ENCODE measurements at regions not wholly inside any gene's neighbourhood (a gene's known extent, or its start where the extent isn't known, plus 50 kb on each side); places are given as distances from the start of the nearest gene placed in this dataset.

DNA sequence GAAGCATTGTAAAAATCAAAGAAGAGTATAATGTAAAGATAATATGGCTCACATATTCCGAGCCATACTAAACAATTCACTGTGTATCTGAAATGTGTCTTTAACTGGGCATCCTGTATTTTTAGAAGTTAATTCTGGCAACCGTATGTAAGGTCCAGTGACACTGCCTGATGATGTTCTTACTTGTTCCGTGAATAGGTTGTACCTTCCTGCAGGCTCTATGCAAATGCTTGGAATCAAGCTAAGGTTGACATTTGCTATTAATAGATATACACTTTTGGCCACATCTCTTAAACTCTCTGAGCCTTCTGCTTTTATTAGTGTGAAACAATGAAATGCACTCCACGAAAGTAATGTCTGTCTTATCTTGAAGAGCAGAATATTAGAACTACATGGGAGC, 534.6 kb downstream of the CCDC85A start:
- no peaks in the 10 kb centered on the region for H3K4me1 Mint-ChIP-seq
- H3K9me3 Mint-ChIP-seq, result peaks cover 9 to 34% (median 19%) of the 10 kb centered on the region in 5 donors
- no peak overlapping the region for H3K4me3 ChIP-seq (ENCODE audit: low read length)
- ChIA-PET CTCF (no interaction called here), POLR2A (no interaction called here)
- no peaks in the 10 kb centered on the region for H3K4me1 ChIP-seq (ENCODE audit: insufficient read depth, low read length)
- H3K27me3 Mint-ChIP-seq, result no peaks in the 10 kb centered on the region
- no peak overlapping the region for H3K27ac Mint-ChIP-seq
- no peak for DNase-seq
- H3K27me3 ChIP-seq (ENCODE audit: insufficient read depth, low read length, poor library complexity, severe bottlenecking), result no peaks in the 10 kb centered on the region
- no peaks in the 10 kb centered on the region for H3K9me3 ChIP-seq (ENCODE audit: low read length)
- no peaks in the 10 kb centered on the region for H3K36me3 Mint-ChIP-seq
- H3K36me3 ChIP-seq (ENCODE audit: insufficient read depth, low read length), result no peaks in the 10 kb centered on the region
- H3K27ac ChIP-seq (ENCODE audit: low read depth, low read length), result no peak overlapping the region
- H3K4me3 Mint-ChIP-seq, result no peak overlapping the region

GRCh38 chr2:56729212-56729611, 545.4 kb downstream of the CCDC85A start:
- Histone ChIP-seq H3K27me3 (ENCODE audit: insufficient read depth, low read length, poor library complexity, severe bottlenecking) (no peaks in the 10 kb centered on the region), H3K9me3 (ENCODE audit: low read length) (no peaks in the 10 kb centered on the region), H3K4me3 (ENCODE audit: low read length) (no peak overlapping the region), H3K27ac (ENCODE audit: low read depth, low read length) (no peak overlapping the region), H3K4me1 (ENCODE audit: insufficient read depth, low read length) (no peaks in the 10 kb centered on the region), H3K36me3 (ENCODE audit: insufficient read depth, low read length) (no peaks in the 10 kb centered on the region)
- no peaks in the 10 kb centered on the region for H3K36me3 Mint-ChIP-seq
- CTCF ChIA-PET, result no interaction called here
- H3K27me3 Mint-ChIP-seq, result no peaks in the 10 kb centered on the region
- no peak overlapping the region for H3K27ac Mint-ChIP-seq
- DNase-seq, result no peak
- peaks cover 8 to 25% (median 14%) of the 10 kb centered on the region in 5 donors for H3K9me3 Mint-ChIP-seq
- H3K4me1 Mint-ChIP-seq, result no peaks in the 10 kb centered on the region
- no peak overlapping the region for H3K4me3 Mint-ChIP-seq
- POLR2A ChIA-PET, result no interaction called here

DNA sequence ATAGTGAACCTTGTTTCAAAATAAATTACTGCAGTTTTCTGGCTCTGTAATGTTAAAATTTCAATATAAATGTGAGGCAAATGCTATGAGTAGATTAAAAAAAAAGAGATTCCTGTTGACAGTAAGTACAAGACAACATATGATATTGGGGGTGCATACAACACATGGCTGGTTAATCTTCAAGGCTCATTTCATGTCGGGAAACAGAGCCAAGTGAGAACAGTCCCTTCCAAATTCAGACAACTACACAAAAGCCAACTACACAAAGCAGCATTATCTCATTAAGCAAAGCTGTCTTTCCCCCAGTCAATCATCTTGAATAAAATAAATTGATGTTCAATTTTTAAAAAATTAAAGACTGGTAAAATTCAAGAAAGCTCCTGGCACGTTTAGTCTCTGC, 549.2 kb downstream of the CCDC85A start:
- Mint-ChIP-seq H3K9me3 (peaks cover 3 to 37% (median 13%) of the 10 kb centered on the region in 5 donors), H3K27me3 (no peaks in the 10 kb centered on the region), H3K4me1 (no peaks in the 10 kb centered on the region), H3K27ac (no peak overlapping the region), H3K4me3 (no peak overlapping the region), H3K36me3 (no peaks in the 10 kb centered on the region)
- Histone ChIP-seq H3K4me1 (ENCODE audit: insufficient read depth, low read length) (no peaks in the 10 kb centered on the region), H3K9me3 (ENCODE audit: low read length) (peaks cover 6% of the 10 kb centered on the region), H3K27ac (ENCODE audit: low read depth, low read length) (no peak overlapping the region), H3K27me3 (ENCODE audit: insufficient read depth, low read length, poor library complexity, severe bottlenecking) (no peaks in the 10 kb centered on the region), H3K36me3 (ENCODE audit: insufficient read depth, low read length) (no peaks in the 10 kb centered on the region), H3K4me3 (ENCODE audit: low read length) (no peak overlapping the region)
- DNase-seq, result no peak
- ChIA-PET CTCF (no interaction called here), POLR2A (no interaction called here)

DNA sequence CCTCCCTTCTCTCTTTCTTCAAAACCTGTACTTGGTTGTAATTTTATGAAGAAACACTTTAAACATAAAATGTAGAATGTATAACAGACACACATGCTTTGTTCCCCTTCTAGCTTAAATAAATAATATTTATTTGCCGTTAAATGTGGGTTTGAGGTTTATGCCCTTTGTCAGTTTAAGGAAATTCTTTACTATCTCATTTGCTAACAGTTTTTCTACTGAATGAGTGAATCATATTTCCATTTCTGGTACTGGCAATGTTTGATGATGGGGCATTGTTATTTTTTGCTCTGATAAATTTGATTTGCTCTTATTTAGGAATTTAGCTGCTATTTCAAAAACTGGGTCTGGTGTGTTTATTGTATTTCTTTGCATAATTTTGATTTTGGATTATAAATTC, 555.6 kb downstream of the CCDC85A start:
- peaks cover 9 to 23% (median 11%) of the 10 kb centered on the region in 5 donors for H3K9me3 Mint-ChIP-seq
- Histone ChIP-seq H3K36me3 (ENCODE audit: insufficient read depth, low read length) (no peaks in the 10 kb centered on the region), H3K4me1 (ENCODE audit: insufficient read depth, low read length) (no peaks in the 10 kb centered on the region), H3K27me3 (ENCODE audit: insufficient read depth, low read length, poor library complexity, severe bottlenecking) (no peaks in the 10 kb centered on the region), H3K4me3 (ENCODE audit: low read length) (no peak overlapping the region), H3K27ac (ENCODE audit: low read depth, low read length) (no peak overlapping the region), H3K9me3 (ENCODE audit: low read length) (peaks cover 6% of the 10 kb centered on the region)
- H3K4me3 Mint-ChIP-seq, result no peak overlapping the region
- POLR2A ChIA-PET, result no interaction called here
- CTCF ChIA-PET, result no interaction called here
- H3K27ac Mint-ChIP-seq, result no peak overlapping the region
- no peak for DNase-seq
- H3K36me3 Mint-ChIP-seq, result no peaks in the 10 kb centered on the region
- H3K27me3 Mint-ChIP-seq, result no peaks in the 10 kb centered on the region
- no peaks in the 10 kb centered on the region for H3K4me1 Mint-ChIP-seq

DNA sequence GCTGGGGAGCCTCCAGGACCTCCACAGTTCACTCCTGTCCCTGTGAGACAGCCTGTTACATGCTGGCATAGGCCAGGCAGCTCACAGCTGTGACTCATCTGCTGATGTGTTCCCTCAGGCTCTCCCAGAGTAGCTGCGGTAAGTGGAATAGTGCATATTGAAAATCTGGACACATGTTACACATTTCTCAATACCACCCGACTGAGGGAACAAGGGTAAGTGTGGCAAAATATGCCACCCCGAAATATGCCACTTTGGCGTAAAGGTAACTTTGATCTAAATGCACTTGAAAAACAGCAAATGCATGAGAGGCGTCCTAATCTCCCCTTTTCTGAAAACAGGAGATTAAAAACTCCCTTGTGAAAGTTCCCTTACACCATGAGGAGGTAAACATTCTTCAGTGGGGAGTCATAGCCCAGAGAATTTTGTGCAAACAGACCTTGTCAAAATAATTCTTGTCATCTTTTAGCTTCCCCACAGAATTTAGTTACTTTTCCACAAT, 557.9 kb downstream of the CCDC85A start:
- POLR2A ChIA-PET, result no interaction called here
- DNase-seq, result no peak
- Histone ChIP-seq H3K27ac (ENCODE audit: low read depth, low read length) (no peak overlapping the region), H3K4me1 (ENCODE audit: insufficient read depth, low read length) (no peaks in the 10 kb centered on the region), H3K4me3 (ENCODE audit: low read length) (no peak overlapping the region), H3K9me3 (ENCODE audit: low read length) (peaks cover 6% of the 10 kb centered on the region), H3K36me3 (ENCODE audit: insufficient read depth, low read length) (no peaks in the 10 kb centered on the region), H3K27me3 (ENCODE audit: insufficient read depth, low read length, poor library complexity, severe bottlenecking) (no peaks in the 10 kb centered on the region)
- Mint-ChIP-seq H3K36me3 (no peaks in the 10 kb centered on the region), H3K4me1 (no peaks in the 10 kb centered on the region), H3K4me3 (no peak overlapping the region), H3K27me3 (no peaks in the 10 kb centered on the region), H3K27ac (no peak overlapping the region), H3K9me3 (peaks cover 4 to 19% (median 9%) of the 10 kb centered on the region in 5 donors)
- CTCF ChIA-PET, result no interaction called here

- DNase-seq, result no peak
- Histone ChIP-seq H3K4me1 (ENCODE audit: insufficient read depth, low read length) (no peaks in the 10 kb centered on the region), H3K36me3 (ENCODE audit: insufficient read depth, low read length) (no peaks in the 10 kb centered on the region), H3K27me3 (ENCODE audit: insufficient read depth, low read length, poor library complexity, severe bottlenecking) (no peaks in the 10 kb centered on the region), H3K9me3 (ENCODE audit: low read length) (no peaks in the 10 kb centered on the region), H3K4me3 (ENCODE audit: low read length) (no peak overlapping the region), H3K27ac (ENCODE audit: low read depth, low read length) (no peak overlapping the region)
- H3K36me3 Mint-ChIP-seq, result no peaks in the 10 kb centered on the region
- H3K27ac Mint-ChIP-seq, result no peak overlapping the region
- CTCF ChIA-PET, result no interaction called here
- peaks cover 4 to 22% (median 9%) of the 10 kb centered on the region in 5 donors for H3K9me3 Mint-ChIP-seq
- no peak overlapping the region for H3K4me3 Mint-ChIP-seq
- no peaks in the 10 kb centered on the region for H3K4me1 Mint-ChIP-seq
- POLR2A ChIA-PET, result no interaction called here
- H3K27me3 Mint-ChIP-seq, result no peaks in the 10 kb centered on the region
These were observed 560.0 kb downstream of the CCDC85A start for GRCh38 chr2:56743807-56744206.

GRCh38 chr2:56749152-56749752, 565.5 kb downstream of the CCDC85A start:
- no peaks in the 10 kb centered on the region for H3K4me1 ChIP-seq (ENCODE audit: insufficient read depth, low read length)
- CTCF ChIA-PET, result no interaction called here
- Mint-ChIP-seq H3K4me1 (no peaks in the 10 kb centered on the region), H3K4me3 (no peak overlapping the region), H3K36me3 (peaks cover 0 to 2% (median 0%) of the 10 kb centered on the region in 3 donors), H3K27ac (no peak overlapping the region), H3K27me3 (no peaks in the 10 kb centered on the region), H3K9me3 (peaks cover 4 to 10% (median 5%) of the 10 kb centered on the region in 5 donors)
- H3K36me3 ChIP-seq (ENCODE audit: insufficient read depth, low read length), result no peaks in the 10 kb centered on the region
- POLR2A ChIA-PET, result no interaction called here
- H3K9me3 ChIP-seq (ENCODE audit: low read length), result no peaks in the 10 kb centered on the region
- no peak overlapping the region for H3K4me3 ChIP-seq (ENCODE audit: low read length)
- no peak for DNase-seq
- H3K27ac ChIP-seq (ENCODE audit: low read depth, low read length), result no peak overlapping the region
- H3K27me3 ChIP-seq (ENCODE audit: insufficient read depth, low read length, poor library complexity, severe bottlenecking), result no peaks in the 10 kb centered on the region

DNA sequence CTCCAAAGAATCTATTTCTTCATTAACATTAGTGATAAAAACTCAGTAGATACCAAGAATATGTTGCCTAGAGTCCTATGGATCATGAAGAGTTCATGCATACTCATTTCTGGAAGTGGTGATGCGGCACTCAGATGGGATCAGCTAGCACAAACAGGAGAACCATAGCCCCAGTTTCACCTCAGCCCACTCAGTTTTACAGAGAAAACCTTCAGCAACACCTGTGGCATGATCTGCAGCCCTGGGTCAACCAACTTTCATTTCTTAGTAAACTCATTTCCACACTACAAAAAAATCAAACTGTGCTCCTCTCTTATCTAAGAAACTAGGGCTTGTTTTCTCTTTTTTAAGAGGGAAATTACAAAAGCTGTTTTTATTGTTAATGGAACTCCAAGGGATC, 569.4 kb downstream of the CCDC85A start:
- POLR2A ChIA-PET, result no interaction called here
- Mint-ChIP-seq H3K36me3 (peaks cover 0 to 2% (median 0%) of the 10 kb centered on the region in 3 donors), H3K27me3 (no peaks in the 10 kb centered on the region), H3K9me3 (peaks cover 6 to 22% (median 9%) of the 10 kb centered on the region in 5 donors), H3K4me1 (no peaks in the 10 kb centered on the region), H3K4me3 (no peak overlapping the region), H3K27ac (no peak overlapping the region)
- CTCF ChIA-PET, result no interaction called here
- no peak for DNase-seq
- H3K9me3 ChIP-seq (ENCODE audit: low read length), result no peaks in the 10 kb centered on the region
- no peaks in the 10 kb centered on the region for H3K27me3 ChIP-seq (ENCODE audit: insufficient read depth, low read length, poor library complexity, severe bottlenecking)
- no peak overlapping the region for H3K4me3 ChIP-seq (ENCODE audit: low read length)
- no peaks in the 10 kb centered on the region for H3K36me3 ChIP-seq (ENCODE audit: insufficient read depth, low read length)
- H3K4me1 ChIP-seq (ENCODE audit: insufficient read depth, low read length), result no peaks in the 10 kb centered on the region
- no peak overlapping the region for H3K27ac ChIP-seq (ENCODE audit: low read depth, low read length)

Measured in CD8-positive, alpha-beta memory T cell (primary cell).